Limb (tissue), 2 donors: ENCODE measurements at regions not wholly inside any gene's neighbourhood (a gene's known extent, or its start where the extent isn't known, plus 50 kb on each side); places are given as distances from the start of the nearest gene placed in this dataset.

Source experiments
- DNase-seq, 2 donors: peaks; one replicate each; pipeline ENCODE4 v3.0.0-alpha.2; 2016; ENCODE audit errors: extremely low spot score in 2 of 2

GRCh38 chr18:57243624-57244179 is 96.8 kb downstream of the BOD1L2 start:
- DNase-seq = no peak

- DNase-seq = no peak
These were observed 102.3 kb downstream of the BOD1L2 start for GRCh38 chr18:57249179-57249578.

- no peak for DNase-seq
These were observed 102.5 kb upstream of the ST8SIA3 start for GRCh38 chr18:57249883-57250282.

GRCh38 chr18:57251747-57252146 is 100.6 kb upstream of the ST8SIA3 start:
- DNase-seq = no peak

- DNase-seq = no peak
These were observed 98.5 kb upstream of the ST8SIA3 start for GRCh38 chr18:57253903-57254302.

DNA sequence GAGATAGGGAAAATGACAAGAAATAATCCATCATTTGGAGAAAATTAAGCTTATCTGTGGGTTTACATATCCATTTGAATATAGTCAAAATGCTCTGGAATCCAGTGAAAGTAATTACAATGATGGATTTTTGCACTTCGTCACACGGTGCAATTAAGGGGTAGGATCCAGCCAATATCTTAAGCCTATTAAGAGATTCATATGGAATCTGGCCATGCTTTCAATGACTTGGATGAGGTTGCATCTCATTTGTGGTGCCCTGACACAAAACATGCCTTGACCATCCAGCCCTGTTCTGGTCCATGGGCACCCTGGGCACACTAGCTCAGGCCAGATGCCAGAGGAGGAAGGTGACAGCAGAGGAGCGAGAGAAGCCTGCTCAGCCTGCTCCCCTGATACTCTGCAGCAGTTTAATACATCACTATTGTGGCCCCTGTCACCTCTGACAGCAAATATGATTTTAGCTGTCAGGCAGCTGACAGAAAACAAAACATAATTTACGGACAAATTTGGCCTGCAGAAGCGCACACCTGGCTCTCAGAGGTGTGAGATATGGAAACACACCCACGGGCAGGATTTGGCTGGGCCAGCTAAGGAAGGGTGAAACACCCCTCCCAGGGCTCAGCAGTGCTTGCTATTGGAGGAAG is 94.1 kb upstream of the ST8SIA3 start:
- DNase-seq = no peak

DNA sequence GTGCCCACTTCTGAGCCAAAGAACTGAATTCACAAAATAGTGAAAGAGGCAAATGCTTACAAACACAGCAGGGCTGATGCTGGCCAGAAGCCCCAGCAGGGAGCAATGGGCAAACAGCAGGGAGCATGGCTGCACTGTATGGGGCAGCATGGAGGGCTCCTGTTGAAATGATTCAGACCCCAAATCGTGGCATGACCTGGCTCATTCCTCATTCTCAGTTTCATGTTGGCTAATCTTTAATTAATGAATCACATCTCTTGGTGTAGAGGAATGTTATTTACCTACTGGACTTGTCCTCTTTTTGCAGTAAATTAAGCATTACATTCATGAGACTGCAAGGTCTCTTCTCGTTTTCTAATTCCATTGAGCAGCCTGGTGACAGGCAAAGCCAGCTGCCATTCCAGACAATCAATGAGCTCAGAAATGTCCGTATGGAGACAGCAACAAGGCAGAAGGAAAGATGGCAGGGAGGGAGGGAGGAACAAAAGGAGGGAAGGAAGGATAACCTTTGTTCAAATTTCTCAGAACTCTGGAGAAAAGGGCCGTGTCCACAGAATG is 84.9 kb upstream of the ST8SIA3 start:
- no peak for DNase-seq

DNA sequence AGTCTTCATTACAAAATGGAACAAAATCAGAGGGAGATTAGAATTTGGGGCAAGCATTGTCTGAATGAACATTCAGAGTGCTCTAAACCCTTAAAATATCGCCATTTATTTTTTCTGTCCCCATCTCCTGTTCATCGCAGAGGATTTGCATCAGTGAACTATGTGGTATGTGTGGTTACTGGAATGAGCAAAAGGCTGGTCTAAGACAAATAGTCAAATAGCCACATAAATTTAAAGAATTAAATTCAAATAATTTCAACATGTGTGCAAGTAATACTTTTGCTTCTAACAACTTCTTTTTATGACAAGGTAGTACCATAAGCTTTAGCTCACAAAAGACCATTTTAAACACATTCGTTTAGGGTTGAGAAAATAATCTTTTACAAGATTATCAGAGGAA is 82.6 kb upstream of the ST8SIA3 start:
- no peak for DNase-seq

DNA sequence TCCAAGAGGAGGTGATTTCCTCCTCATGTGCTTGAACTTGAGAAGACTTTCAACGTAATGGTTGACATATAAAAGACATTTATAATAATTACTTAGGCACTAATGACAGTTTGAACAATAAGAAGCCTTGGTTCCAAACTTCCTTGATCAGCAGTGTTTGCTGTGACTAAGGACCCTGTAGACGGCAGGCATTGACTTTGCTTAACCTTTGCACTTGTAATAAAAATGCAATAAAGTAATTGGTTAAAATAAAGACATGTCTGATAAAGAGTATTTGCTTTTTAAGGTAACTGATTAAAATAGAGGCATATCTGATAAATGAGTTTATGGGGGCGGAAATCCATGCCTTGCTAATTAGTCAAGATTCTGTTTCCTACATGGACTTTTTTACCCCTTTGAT is 82.2 kb upstream of the ST8SIA3 start:
- DNase-seq = no peak

GRCh38 chr18:57273194-57273593 is 79.2 kb upstream of the ST8SIA3 start:
- DNase-seq = no peak

GRCh38 chr18:57275111-57275510 is 77.2 kb upstream of the ST8SIA3 start:
- DNase-seq = no peak

GRCh38 chr18:57276829-57277228 is 75.5 kb upstream of the ST8SIA3 start:
- no peak for DNase-seq

DNA sequence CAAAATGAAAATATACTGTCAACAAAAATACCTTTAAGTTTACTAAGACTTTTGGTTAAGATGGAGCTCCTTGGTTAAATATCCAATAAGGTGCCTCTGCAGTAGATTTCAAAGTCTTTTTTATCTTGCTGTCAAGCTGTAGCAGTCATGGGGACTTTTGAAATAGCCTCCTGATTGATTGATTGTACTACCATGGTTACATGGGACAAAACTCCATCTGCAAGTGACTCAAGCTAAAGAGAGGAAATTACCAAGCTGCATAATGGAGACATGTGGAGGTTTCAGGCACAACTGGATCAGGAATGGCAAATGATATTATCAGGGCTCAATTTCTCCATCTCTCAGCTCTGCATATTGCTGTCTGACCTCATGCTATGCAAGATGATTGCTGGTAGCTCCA is 73.4 kb upstream of the ST8SIA3 start:
- DNase-seq = no peak

- no peak for DNase-seq
These were observed 70.8 kb upstream of the ST8SIA3 start for GRCh38 chr18:57281519-57281918.

GRCh38 chr18:57286949-57287348 is 65.4 kb upstream of the ST8SIA3 start:
- no peak for DNase-seq

GRCh38 chr18:57287766-57288165 is 64.6 kb upstream of the ST8SIA3 start:
- DNase-seq = no peak

DNA sequence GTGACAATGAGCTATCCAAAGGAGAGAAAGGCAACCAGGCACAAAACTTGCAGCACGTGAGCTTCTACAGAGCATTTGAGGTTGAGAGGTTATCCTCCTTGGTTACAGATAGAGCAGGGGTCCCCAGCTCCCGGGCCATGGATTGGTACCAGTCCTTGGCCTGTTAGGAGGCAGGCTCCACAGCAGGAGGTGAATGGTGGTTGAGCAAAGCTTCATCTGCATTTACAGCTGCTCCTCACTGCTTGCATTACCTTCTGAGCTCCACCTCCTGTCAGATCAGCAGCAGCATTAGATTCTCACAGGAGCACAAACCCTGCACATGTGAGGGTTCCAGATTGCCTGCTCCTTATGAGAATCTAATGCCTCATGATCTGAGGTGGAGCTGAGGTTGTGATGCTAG is 57.8 kb upstream of the ST8SIA3 start:
- DNase-seq = no peak

- DNase-seq = no peak
These were observed 56.0 kb upstream of the ST8SIA3 start for GRCh38 chr18:57296336-57296735.

DNA sequence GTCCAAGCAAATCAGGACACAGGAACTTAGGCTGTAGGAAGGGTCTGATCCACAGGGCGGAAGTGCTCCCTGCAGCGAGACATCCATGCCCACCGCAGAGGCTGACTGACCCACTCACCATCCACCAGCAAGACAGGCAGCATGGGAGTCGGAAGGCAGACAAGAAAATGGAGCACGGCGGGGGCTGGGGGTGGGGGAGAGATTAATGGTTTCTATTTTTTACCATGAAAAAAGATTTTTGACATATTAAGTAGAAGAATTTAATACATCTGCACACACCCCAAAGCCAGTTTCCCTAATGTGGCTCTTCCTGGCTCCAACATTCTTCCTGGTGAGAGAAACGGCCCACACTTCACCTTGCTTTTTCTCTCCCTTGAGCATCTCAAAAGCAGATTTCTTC is 55.1 kb upstream of the ST8SIA3 start:
- DNase-seq = no peak

GRCh38 chr18:57299931-57300330 is 52.4 kb upstream of the ST8SIA3 start:
- no peak for DNase-seq

- no peak for DNase-seq
These were observed 50.5 kb upstream of the ST8SIA3 start for GRCh38 chr18:57301573-57302559.
